ENCODE measurements at regions not wholly inside any gene's neighbourhood (a gene's known extent, or its start where the extent isn't known, plus 50 kb on each side); places are given as distances from the start of the nearest gene placed in this dataset.

- Histone ChIP-seq H3K9me2 (replicated peaks; ENCODE audit: insufficient read depth, low read length) (no peaks in the 10 kb centered on the region), H3F3A (ENCODE audit: insufficient read depth) (no peaks in the 10 kb centered on the region), H4K20me1 (ENCODE audit: low read depth, low read length) (no peaks in the 10 kb centered on the region), H3K79me2 (ENCODE audit: insufficient read depth, low read length) (no peaks in the 10 kb centered on the region), H3K9me3 (ENCODE audit: insufficient read depth, low read length) (no peaks in the 10 kb centered on the region), H3K27ac (ENCODE audit: low read depth, low read length) (no peak overlapping the region), H3K4me2 (ENCODE audit: low read depth, low read length, poor library complexity, severe bottlenecking) (no peak overlapping the region), H3K27me3 (ENCODE audit: low read length) (no peaks in the 10 kb centered on the region), H3K4me3 (ENCODE audit: insufficient read depth, low read length, poor library complexity, severe bottlenecking) (no peak overlapping the region), H3K36me3 (ENCODE audit: low read length) (no peaks in the 10 kb centered on the region), H3K9ac (ENCODE audit: low read length) (no peak overlapping the region), H2AFZ (ENCODE audit: low read depth, low read length, severe bottlenecking) (no peak overlapping the region)
- TF ChIP-seq CTCF (IDR thresholded peaks at IDR 0.05; ENCODE audit: insufficient read depth, low read length, poor library complexity, severe bottlenecking): no peak
- no peak for TF ChIP-seq EZH2phosphoT487 (conservative IDR thresholded peaks at IDR 0.05; ENCODE audit: low read length)
Measured at GRCh38 chr2:82527124-82527523, 1932.0 kb downstream of the SUCLG1 start.

GRCh38 chr2:82526277-82526676 is 1932.8 kb downstream of the SUCLG1 start:
- H2AFZ ChIP-seq (ENCODE audit: low read depth, low read length, severe bottlenecking): no peak overlapping the region
- H3F3A ChIP-seq (ENCODE audit: insufficient read depth): no peaks in the 10 kb centered on the region
- H4K20me1 ChIP-seq (ENCODE audit: low read depth, low read length): no peaks in the 10 kb centered on the region
- no peaks in the 10 kb centered on the region for H3K79me2 ChIP-seq (ENCODE audit: insufficient read depth, low read length)
- no peak overlapping the region for H3K9ac ChIP-seq (ENCODE audit: low read length)
- H3K9me3 ChIP-seq (ENCODE audit: insufficient read depth, low read length): no peaks in the 10 kb centered on the region
- no peaks in the 10 kb centered on the region for H3K27me3 ChIP-seq (ENCODE audit: low read length)
- H3K4me2 ChIP-seq (ENCODE audit: low read depth, low read length, poor library complexity, severe bottlenecking): no peak overlapping the region
- no peaks in the 10 kb centered on the region for H3K36me3 ChIP-seq (ENCODE audit: low read length)
- H3K4me3 ChIP-seq (ENCODE audit: insufficient read depth, low read length, poor library complexity, severe bottlenecking): no peak overlapping the region
- H3K27ac ChIP-seq (ENCODE audit: low read depth, low read length): no peak overlapping the region
- TF ChIP-seq EZH2phosphoT487 (conservative IDR thresholded peaks at IDR 0.05; ENCODE audit: low read length): no peak
- no peak for TF ChIP-seq CTCF (IDR thresholded peaks at IDR 0.05; ENCODE audit: insufficient read depth, low read length, poor library complexity, severe bottlenecking)
- no peaks in the 10 kb centered on the region for H3K9me2 ChIP-seq (replicated peaks; ENCODE audit: insufficient read depth, low read length)

GRCh38 chr2:82525744-82526143 is 1933.3 kb downstream of the SUCLG1 start:
- TF ChIP-seq CTCF (IDR thresholded peaks at IDR 0.05; ENCODE audit: insufficient read depth, low read length, poor library complexity, severe bottlenecking): no peak
- no peak for TF ChIP-seq EZH2phosphoT487 (conservative IDR thresholded peaks at IDR 0.05; ENCODE audit: low read length)
- Histone ChIP-seq H3K79me2 (ENCODE audit: insufficient read depth, low read length) (no peaks in the 10 kb centered on the region), H3K27ac (ENCODE audit: low read depth, low read length) (no peak overlapping the region), H3K4me2 (ENCODE audit: low read depth, low read length, poor library complexity, severe bottlenecking) (no peak overlapping the region), H3K9me3 (ENCODE audit: insufficient read depth, low read length) (no peaks in the 10 kb centered on the region), H3F3A (ENCODE audit: insufficient read depth) (no peaks in the 10 kb centered on the region), H3K27me3 (ENCODE audit: low read length) (no peaks in the 10 kb centered on the region), H4K20me1 (ENCODE audit: low read depth, low read length) (no peaks in the 10 kb centered on the region), H3K9ac (ENCODE audit: low read length) (no peak overlapping the region), H3K36me3 (ENCODE audit: low read length) (no peaks in the 10 kb centered on the region), H2AFZ (ENCODE audit: low read depth, low read length, severe bottlenecking) (no peak overlapping the region), H3K4me3 (ENCODE audit: insufficient read depth, low read length, poor library complexity, severe bottlenecking) (no peak overlapping the region), H3K9me2 (replicated peaks; ENCODE audit: insufficient read depth, low read length) (no peaks in the 10 kb centered on the region)

All from SU-DHL-6 (cell line).